Left renal cortex interstitium (tissue), 4 donors: ENCODE measurements at regions not wholly inside any gene's neighbourhood (a gene's known extent, or its start where the extent isn't known, plus 50 kb on each side); places are given as distances from the start of the nearest gene placed in this dataset.
"Not testable (repeated sequence)": the region's sequence is repeated elsewhere in the genome, so short reads cannot be mapped to it uniquely, and the experiment has no call there.

Experiments used
- DNase-seq, 4 donors: peaks; one replicate each; pipeline ENCODE4 v3.0.0-alpha.2; 2013; ENCODE audit warnings: low read depth in 4 of 4, low spot score in 2 of 4, missing footprints in 1 of 4

- DNase-seq = no peak
Observed at GRCh38 chr1:30575066-30575465, 148.3 kb downstream of the MATN1 start.

DNA sequence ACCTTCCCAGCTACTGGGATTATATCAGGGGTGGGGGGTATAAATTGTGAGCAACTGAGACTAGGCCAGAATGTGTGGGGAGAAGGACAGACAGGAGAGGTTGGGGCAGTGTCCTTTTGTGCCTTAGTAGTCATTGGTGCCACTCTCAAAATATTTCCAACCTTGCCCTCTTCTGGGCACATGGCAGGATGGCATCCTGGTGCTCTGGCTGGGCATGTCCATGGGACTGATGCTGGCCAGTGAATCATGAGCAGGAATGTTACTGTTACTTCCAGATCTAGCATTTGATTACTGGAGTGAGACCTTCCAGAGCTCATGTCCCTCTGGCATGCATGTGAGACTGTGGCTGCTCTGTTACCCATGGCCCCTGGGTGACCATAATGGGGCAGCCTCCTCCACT lies 151.2 kb downstream of the MATN1 start:
- no peak for DNase-seq

- no peak for DNase-seq
Observed at GRCh38 chr1:30571380-30571779, 152.0 kb downstream of the MATN1 start.

GRCh38 chr1:30569384-30569783 lies 154.0 kb downstream of the MATN1 start:
- DNase-seq = no peak

DNA sequence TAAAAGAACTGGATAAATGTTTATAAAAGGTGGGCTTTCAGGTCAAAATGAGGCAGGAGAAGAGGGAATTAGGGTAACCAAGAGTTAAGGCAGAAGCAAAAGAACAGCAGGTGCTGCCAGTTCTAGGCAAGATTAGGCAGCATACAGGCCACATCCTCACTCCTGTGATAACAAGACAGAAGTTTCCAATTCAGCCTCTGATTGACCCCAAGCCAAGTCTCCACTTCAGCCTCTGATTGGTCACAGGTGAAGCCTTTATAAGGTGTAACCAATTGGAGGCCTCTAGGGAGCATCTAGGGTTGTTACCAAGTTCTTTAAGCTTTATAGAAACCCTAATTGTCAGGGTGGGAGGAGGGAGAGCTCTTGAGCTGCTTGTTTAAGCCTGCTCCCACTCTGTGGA lies 160.8 kb downstream of the MATN1 start:
- no peak for DNase-seq

GRCh38 chr1:30551603-30552002 lies 171.8 kb downstream of the MATN1 start:
- no peak for DNase-seq

GRCh38 chr1:30550365-30551220 lies 172.8 kb downstream of the MATN1 start:
- no peak for DNase-seq

DNA sequence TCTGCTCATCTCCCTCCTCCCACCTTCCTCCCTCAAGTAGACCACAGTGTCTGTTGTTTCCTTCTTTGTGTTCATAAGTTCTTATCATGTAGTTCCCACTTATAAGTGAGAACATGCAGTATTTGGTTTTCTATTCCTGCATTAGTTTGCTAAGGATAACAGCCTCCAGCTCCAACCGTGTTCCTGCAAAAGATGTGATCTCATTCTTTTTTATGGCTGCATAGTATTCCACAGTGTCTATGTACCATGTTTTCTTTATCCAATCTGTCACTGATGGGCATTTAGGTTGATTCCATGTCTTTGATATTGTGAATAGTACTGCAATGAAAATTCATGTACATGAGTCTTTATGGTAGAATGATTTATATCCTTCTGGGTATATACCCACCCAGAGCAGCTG lies 173.5 kb downstream of the MATN1 start:
- DNase-seq = not testable (repeated sequence)

DNA sequence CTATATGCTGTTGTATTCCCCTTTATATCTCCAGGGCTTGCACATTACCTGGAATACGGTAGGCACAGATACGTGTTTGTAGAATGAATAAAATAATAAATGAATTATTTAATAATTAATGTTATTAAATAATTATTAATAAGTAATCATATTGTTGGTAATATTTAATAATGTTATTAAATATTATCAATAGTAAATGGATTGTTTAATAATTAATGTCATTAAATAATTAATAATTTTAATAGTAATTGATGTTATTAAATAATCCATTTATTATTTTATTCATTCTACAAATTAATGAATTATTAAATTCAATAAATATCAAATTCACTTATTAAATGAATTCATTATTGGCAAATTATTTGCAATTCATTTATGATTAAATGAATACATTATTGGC lies 175.1 kb downstream of the MATN1 start:
- DNase-seq = no peak

DNA sequence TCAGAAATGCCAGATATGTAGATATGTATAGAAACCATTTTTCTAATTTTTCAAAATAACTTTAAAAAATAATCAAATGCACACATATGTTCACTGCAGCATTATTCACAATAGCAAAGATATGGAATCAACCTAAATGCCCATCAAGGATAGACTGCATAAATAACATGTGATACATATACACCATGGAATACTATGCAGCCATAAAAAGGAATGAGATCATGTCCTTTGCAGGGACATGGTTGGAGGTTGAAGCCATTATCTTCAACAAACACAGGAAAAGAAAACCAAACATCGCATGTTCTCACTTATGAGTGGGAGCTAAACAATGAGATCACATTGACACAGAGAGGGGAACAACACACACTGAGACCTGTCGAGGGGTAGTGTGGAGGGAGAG lies 176.1 kb downstream of the MATN1 start:
- DNase-seq = not testable (repeated sequence)

GRCh38 chr1:30545365-30545764 lies 178.0 kb downstream of the MATN1 start:
- DNase-seq = no peak

- DNase-seq = no peak
Observed at GRCh38 chr1:30541721-30542485, 181.5 kb downstream of the MATN1 start.

DNA sequence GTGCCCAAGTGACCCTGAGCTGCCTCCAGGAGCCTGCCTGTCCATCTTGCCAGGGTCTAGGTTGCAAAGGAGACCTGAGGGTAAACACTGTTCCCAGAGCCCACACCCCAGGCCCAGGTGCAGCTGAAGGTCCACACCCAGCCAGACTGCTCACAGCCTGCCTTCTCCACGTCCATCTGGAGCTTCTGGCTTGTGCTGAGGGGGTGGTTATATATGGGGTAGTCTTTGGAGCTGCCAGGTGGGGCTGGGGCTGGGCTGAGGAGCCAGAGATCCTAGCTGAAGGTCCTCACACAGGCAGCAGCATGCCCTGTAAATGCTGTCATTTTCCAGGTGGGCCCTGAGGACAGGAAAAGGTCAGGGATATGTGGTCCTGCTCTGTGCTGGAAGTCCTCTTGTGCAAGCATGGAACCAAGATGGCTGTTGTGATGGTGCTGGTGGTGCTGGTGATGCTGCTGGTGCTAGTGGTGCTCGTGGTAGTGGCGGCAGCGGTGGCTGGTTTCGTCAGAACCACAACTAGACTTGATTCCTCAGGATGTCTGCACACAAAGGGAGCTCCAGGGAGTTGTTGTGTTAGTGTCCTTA lies 182.7 kb downstream of the MATN1 start:
- no peak for DNase-seq

DNA sequence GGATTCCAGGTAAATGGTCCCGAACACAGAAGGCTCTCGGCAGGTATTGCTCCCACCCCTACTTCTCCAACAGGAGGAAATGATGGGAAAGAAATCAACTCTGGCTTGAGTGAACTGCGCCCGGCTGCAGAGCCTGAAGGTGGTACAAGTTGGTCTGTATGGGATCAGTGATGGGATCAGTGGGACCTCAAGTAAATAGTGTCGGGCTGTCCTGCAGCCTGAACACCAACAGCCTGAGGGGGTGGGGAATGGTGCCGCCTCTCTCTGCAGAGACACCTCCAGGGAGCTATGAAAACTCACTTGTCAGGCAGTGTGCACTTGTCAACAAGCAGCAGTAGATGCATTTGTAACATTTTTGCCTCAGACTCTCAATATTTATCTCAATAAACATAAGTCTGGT lies 183.5 kb downstream of the MATN1 start:
- DNase-seq = no peak

DNA sequence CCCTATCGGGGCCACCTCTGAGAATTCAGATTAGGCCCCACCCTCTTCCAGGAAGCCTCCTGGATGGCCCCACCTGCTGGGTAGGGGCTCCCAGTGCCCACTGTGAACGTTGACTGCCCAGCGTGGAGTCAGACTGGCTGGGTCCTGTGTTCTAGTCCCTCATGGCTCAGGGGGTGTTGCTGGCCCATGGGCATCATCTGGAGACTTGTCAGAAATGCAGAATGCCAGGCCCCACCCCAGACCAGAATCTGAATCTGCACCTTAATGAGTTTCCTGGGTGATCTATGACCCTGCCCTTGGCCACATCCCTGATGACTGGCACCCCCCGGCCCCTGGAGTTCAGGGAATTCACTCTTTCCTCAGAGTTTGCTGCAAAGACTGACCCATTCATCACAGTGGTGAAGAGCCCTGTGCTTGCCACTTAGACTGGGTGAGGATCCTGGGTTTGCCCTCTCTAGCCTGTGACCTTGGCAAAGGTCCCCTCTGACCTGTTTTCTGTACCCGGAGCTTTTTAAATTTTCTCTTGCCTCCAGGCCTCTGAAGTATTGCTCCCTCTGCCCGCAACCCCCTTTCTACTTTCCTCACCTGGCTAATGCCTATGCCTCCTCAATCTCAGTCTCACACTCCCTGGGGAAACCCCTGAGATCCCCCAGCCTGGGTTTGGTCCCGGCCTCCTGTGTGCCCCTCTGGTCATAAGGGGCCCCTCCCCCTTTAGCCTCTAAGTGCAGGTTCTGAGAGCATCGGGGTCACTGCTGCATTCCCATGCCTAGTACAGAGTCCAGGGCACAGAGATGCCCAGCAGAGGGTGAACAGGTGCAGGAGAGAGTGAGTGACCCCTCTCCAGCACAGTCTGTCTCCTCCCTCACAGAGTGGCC lies 184.2 kb downstream of the MATN1 start:
- DNase-seq = no peak

GRCh38 chr1:30538226-30538992 lies 185.0 kb downstream of the MATN1 start:
- no peak for DNase-seq

DNA sequence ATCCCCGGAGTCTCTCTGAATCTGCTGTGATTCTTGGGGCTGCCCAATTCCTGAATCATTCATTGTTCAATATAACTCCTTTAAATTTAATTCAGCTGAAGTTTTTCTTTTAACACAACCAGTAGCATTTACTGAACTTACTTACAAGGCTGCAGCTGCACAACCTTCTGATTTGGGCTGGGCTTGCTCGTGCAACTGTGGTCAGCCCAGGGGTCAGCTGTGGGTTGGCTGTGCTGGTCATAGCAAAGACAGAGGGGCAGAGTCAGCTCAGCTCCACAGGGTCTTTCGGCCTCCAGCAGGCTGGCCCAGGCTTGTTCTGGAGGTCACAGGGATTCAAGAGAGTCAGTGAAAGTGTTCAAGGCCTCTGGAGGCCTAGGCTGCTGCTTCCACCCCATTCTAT lies 186.1 kb downstream of the MATN1 start:
- DNase-seq = no peak

- no peak for DNase-seq
Observed at GRCh38 chr1:30536530-30536929, 186.9 kb downstream of the MATN1 start.

GRCh38 chr1:30535595-30536325 lies 187.6 kb downstream of the MATN1 start:
- no peak for DNase-seq
